ENCODE measurements at regions not wholly inside any gene's neighbourhood (a gene's known extent, or its start where the extent isn't known, plus 50 kb on each side); places are given as distances from the start of the nearest gene placed in this dataset.

- TF ChIP-seq, protein P1, sequence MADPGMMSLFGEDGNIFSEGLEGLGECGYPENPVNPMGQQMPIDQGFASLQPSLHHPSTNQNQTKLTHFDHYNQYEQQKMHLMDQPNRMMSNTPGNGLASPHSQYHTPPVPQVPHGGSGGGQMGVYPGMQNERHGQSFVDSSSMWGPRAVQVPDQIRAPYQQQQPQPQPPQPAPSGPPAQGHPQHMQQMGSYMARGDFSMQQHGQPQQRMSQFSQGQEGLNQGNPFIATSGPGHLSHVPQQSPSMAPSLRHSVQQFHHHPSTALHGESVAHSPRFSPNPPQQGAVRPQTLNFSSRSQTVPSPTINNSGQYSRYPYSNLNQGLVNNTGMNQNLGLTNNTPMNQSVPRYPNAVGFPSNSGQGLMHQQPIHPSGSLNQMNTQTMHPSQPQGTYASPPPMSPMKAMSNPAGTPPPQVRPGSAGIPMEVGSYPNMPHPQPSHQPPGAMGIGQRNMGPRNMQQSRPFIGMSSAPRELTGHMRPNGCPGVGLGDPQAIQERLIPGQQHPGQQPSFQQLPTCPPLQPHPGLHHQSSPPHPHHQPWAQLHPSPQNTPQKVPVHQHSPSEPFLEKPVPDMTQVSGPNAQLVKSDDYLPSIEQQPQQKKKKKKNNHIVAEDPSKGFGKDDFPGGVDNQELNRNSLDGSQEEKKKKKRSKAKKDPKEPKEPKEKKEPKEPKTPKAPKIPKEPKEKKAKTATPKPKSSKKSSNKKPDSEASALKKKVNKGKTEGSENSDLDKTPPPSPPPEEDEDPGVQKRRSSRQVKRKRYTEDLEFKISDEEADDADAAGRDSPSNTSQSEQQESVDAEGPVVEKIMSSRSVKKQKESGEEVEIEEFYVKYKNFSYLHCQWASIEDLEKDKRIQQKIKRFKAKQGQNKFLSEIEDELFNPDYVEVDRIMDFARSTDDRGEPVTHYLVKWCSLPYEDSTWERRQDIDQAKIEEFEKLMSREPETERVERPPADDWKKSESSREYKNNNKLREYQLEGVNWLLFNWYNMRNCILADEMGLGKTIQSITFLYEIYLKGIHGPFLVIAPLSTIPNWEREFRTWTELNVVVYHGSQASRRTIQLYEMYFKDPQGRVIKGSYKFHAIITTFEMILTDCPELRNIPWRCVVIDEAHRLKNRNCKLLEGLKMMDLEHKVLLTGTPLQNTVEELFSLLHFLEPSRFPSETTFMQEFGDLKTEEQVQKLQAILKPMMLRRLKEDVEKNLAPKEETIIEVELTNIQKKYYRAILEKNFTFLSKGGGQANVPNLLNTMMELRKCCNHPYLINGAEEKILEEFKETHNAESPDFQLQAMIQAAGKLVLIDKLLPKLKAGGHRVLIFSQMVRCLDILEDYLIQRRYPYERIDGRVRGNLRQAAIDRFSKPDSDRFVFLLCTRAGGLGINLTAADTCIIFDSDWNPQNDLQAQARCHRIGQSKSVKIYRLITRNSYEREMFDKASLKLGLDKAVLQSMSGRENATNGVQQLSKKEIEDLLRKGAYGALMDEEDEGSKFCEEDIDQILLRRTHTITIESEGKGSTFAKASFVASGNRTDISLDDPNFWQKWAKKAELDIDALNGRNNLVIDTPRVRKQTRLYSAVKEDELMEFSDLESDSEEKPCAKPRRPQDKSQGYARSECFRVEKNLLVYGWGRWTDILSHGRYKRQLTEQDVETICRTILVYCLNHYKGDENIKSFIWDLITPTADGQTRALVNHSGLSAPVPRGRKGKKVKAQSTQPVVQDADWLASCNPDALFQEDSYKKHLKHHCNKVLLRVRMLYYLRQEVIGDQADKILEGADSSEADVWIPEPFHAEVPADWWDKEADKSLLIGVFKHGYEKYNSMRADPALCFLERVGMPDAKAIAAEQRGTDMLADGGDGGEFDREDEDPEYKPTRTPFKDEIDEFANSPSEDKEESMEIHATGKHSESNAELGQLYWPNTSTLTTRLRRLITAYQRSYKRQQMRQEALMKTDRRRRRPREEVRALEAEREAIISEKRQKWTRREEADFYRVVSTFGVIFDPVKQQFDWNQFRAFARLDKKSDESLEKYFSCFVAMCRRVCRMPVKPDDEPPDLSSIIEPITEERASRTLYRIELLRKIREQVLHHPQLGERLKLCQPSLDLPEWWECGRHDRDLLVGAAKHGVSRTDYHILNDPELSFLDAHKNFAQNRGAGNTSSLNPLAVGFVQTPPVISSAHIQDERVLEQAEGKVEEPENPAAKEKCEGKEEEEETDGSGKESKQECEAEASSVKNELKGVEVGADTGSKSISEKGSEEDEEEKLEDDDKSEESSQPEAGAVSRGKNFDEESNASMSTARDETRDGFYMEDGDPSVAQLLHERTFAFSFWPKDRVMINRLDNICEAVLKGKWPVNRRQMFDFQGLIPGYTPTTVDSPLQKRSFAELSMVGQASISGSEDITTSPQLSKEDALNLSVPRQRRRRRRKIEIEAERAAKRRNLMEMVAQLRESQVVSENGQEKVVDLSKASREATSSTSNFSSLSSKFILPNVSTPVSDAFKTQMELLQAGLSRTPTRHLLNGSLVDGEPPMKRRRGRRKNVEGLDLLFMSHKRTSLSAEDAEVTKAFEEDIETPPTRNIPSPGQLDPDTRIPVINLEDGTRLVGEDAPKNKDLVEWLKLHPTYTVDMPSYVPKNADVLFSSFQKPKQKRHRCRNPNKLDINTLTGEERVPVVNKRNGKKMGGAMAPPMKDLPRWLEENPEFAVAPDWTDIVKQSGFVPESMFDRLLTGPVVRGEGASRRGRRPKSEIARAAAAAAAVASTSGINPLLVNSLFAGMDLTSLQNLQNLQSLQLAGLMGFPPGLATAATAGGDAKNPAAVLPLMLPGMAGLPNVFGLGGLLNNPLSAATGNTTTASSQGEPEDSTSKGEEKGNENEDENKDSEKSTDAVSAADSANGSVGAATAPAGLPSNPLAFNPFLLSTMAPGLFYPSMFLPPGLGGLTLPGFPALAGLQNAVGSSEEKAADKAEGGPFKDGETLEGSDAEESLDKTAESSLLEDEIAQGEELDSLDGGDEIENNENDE (IDR thresholded peaks at IDR 0.05; ENCODE audit: insufficient replicate concordance, low read length) = no peak
These were observed 56.1 kb upstream of the CACNA2D3 start (continued) for GRCh38 chr3:54066253-54066652.

All from H1 (cell line).